ENCODE measurements at regions not wholly inside any gene's neighbourhood (a gene's known extent, or its start where the extent isn't known, plus 50 kb on each side); places are given as distances from the start of the nearest gene placed in this dataset.

DNA sequence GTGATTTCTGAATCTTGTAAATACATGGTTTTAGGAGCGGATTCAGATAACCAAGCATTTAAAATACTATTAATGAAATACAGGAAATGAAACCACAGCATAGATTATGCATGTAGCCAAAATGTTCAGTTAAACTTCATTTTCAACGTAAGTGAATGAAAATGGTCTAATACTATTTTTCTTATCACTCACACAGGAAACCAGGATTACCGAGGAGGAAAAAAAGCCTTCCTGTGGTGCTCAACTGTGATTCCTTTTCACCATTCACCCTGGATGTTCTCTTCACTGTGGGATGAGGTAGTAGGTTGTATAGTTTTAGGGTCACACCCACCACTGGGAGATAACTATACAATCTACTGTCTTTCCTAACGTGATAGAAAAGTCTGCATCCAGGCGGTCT, 83.4 kb upstream of the ZNF169 start:
- Histone ChIP-seq H3F3A (ENCODE audit: insufficient read depth) (peaks cover 50% of the 10 kb centered on the region), H3K27me3 (ENCODE audit: low read length) (no peaks in the 10 kb centered on the region), H3K27ac (ENCODE audit: low read depth, low read length) (no peak overlapping the region), H3K4me2 (ENCODE audit: low read depth, low read length, poor library complexity, severe bottlenecking) (no peak overlapping the region), H3K9ac (ENCODE audit: low read length) (no peak overlapping the region), H3K9me3 (ENCODE audit: insufficient read depth, low read length) (no peaks in the 10 kb centered on the region), H4K20me1 (ENCODE audit: low read depth, low read length) (peaks cover 79% of the 10 kb centered on the region), H2AFZ (ENCODE audit: low read depth, low read length, severe bottlenecking) (no peak overlapping the region), H3K36me3 (ENCODE audit: low read length) (peaks cover 53% of the 10 kb centered on the region), H3K9me2 (replicated peaks; ENCODE audit: insufficient read depth, low read length) (no peaks in the 10 kb centered on the region), H3K4me3 (ENCODE audit: insufficient read depth, low read length, poor library complexity, severe bottlenecking) (no peak overlapping the region), H3K79me2 (ENCODE audit: insufficient read depth, low read length) (peaks cover 71% of the 10 kb centered on the region)
- TF ChIP-seq, protein P1, sequence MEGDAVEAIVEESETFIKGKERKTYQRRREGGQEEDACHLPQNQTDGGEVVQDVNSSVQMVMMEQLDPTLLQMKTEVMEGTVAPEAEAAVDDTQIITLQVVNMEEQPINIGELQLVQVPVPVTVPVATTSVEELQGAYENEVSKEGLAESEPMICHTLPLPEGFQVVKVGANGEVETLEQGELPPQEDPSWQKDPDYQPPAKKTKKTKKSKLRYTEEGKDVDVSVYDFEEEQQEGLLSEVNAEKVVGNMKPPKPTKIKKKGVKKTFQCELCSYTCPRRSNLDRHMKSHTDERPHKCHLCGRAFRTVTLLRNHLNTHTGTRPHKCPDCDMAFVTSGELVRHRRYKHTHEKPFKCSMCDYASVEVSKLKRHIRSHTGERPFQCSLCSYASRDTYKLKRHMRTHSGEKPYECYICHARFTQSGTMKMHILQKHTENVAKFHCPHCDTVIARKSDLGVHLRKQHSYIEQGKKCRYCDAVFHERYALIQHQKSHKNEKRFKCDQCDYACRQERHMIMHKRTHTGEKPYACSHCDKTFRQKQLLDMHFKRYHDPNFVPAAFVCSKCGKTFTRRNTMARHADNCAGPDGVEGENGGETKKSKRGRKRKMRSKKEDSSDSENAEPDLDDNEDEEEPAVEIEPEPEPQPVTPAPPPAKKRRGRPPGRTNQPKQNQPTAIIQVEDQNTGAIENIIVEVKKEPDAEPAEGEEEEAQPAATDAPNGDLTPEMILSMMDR (IDR thresholded peaks at IDR 0.05; ENCODE audit: insufficient read depth, low read length, poor library complexity, severe bottlenecking), result no peak
- TF ChIP-seq EZH2phosphoT487 (conservative IDR thresholded peaks at IDR 0.05; ENCODE audit: low read length), result no peak

DNA sequence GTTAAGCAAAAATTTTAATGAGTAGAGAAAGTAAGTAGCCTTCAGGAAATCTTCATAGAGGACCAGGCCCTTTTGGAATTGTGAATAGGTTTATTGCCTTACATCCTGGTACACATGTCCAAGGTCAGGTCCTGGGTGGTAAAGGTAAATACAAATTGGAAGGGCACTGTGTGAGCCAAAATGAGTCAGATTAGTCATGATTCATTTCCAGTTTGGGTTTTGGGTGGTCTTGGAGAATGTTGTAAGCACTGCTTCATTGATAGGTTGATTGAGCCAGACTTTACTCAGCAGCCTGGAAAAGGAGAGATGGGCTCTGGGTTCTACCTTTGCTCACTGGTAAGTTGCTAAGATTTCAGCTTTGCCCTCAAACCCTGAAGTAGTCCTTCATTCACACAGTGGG, 82.5 kb upstream of the ZNF169 start:
- H4K20me1 ChIP-seq (ENCODE audit: low read depth, low read length), result peaks cover 75% of the 10 kb centered on the region
- TF ChIP-seq, protein P1 (IDR thresholded peaks at IDR 0.05; ENCODE audit: insufficient read depth, low read length, poor library complexity, severe bottlenecking), result no peak
- TF ChIP-seq EZH2phosphoT487 (conservative IDR thresholded peaks at IDR 0.05; ENCODE audit: low read length), result no peak

DNA sequence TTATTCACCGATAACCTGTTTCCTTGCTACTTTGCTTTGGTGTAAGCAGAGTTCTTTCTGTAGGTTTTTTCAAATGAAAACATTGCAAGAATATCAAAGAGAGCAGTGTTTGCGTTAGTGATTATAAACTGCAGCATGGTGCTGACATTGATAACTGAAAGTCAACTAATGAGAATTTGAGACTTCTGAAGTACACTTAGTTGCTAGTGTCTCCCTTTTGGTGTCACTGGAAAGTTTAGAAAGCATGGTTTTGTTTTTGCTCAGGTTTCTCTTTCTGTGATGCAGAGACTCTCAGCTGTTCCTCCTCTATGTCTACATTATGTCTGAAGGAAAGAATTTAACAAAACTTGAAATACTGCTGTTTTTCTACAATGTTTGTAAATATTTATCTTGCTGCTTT, 80.2 kb upstream of the ZNF169 start:
- no peak overlapping the region for H3K4me2 ChIP-seq (ENCODE audit: low read depth, low read length, poor library complexity, severe bottlenecking)

More for the DNA sequence above, 82.5 kb upstream of the ZNF169 start:
- H3K79me2 ChIP-seq (ENCODE audit: insufficient read depth, low read length), result peaks cover 62% of the 10 kb centered on the region
- no peak overlapping the region for H3K27ac ChIP-seq (ENCODE audit: low read depth, low read length)
- H3K4me3 ChIP-seq (ENCODE audit: insufficient read depth, low read length, poor library complexity, severe bottlenecking), result no peak overlapping the region
- no peaks in the 10 kb centered on the region for H3K9me2 ChIP-seq (replicated peaks; ENCODE audit: insufficient read depth, low read length)
- peaks cover 54% of the 10 kb centered on the region for H3F3A ChIP-seq (ENCODE audit: insufficient read depth)
- peaks cover 49% of the 10 kb centered on the region for H3K36me3 ChIP-seq (ENCODE audit: low read length)
- no peaks in the 10 kb centered on the region for H3K27me3 ChIP-seq (ENCODE audit: low read length)
- no peak overlapping the region for H3K4me2 ChIP-seq (ENCODE audit: low read depth, low read length, poor library complexity, severe bottlenecking)
- H3K9ac ChIP-seq (ENCODE audit: low read length), result no peak overlapping the region
- no peak overlapping the region for H2AFZ ChIP-seq (ENCODE audit: low read depth, low read length, severe bottlenecking)
- no peaks in the 10 kb centered on the region for H3K9me3 ChIP-seq (ENCODE audit: insufficient read depth, low read length)

More for the DNA sequence above, 80.2 kb upstream of the ZNF169 start:
- Histone ChIP-seq H4K20me1 (ENCODE audit: low read depth, low read length) (peaks cover 58% of the 10 kb centered on the region), H3K79me2 (ENCODE audit: insufficient read depth, low read length) (peaks cover 39% of the 10 kb centered on the region), H3K9ac (ENCODE audit: low read length) (no peak overlapping the region), H3K4me3 (ENCODE audit: insufficient read depth, low read length, poor library complexity, severe bottlenecking) (no peak overlapping the region), H3K9me3 (ENCODE audit: insufficient read depth, low read length) (no peaks in the 10 kb centered on the region), H3K9me2 (replicated peaks; ENCODE audit: insufficient read depth, low read length) (no peaks in the 10 kb centered on the region), H3K36me3 (ENCODE audit: low read length) (peaks cover 42% of the 10 kb centered on the region), H3K27ac (ENCODE audit: low read depth, low read length) (no peak overlapping the region), H3F3A (ENCODE audit: insufficient read depth) (peaks cover 65% of the 10 kb centered on the region), H3K27me3 (ENCODE audit: low read length) (no peaks in the 10 kb centered on the region), H2AFZ (ENCODE audit: low read depth, low read length, severe bottlenecking) (no peak overlapping the region)
- TF ChIP-seq, protein P1 (IDR thresholded peaks at IDR 0.05; ENCODE audit: insufficient read depth, low read length, poor library complexity, severe bottlenecking), result no peak
- TF ChIP-seq EZH2phosphoT487 (conservative IDR thresholded peaks at IDR 0.05; ENCODE audit: low read length), result no peak
